DMS114 treated with DMSO at 0.1 percent for 48 hours (cell line): ENCODE measurements at regions not wholly inside any gene's neighbourhood (a gene's known extent, or its start where the extent isn't known, plus 50 kb on each side); places are given as distances from the start of the nearest gene placed in this dataset.
"Not testable (repeated sequence)": the region's sequence is repeated elsewhere in the genome, so short reads cannot be mapped to it uniquely, and the experiment has no call there.

Experiments used
- DNase-seq: peaks from one replicate; lab custom pipeline; 2025; ENCODE audit not compliant: unreplicated experiment; lab: John Stamatoyannopoulos, UW

GRCh38 chr13:80555796-80556678, 215.1 kb upstream of the SPRY2 start:
- DNase-seq = no peak

GRCh38 chr13:80552851-80553440, 212.0 kb upstream of the SPRY2 start:
- DNase-seq = no peak

- no peak for DNase-seq
Measured at GRCh38 chr13:80551650-80552497, 210.9 kb upstream of the SPRY2 start.

- DNase-seq = no peak
Measured at GRCh38 chr13:80550971-80551441, 210.1 kb upstream of the SPRY2 start.

- no peak for DNase-seq
Measured at GRCh38 chr13:80548915-80549314, 208.0 kb upstream of the SPRY2 start.

- DNase-seq = no peak
Measured at GRCh38 chr13:80547885-80548825, 207.2 kb upstream of the SPRY2 start.

- no peak for DNase-seq
Measured at GRCh38 chr13:80547341-80547740, 206.4 kb upstream of the SPRY2 start.

- no peak for DNase-seq
Measured at GRCh38 chr13:80533175-80533574, 192.2 kb upstream of the SPRY2 start.

- DNase-seq = no peak
Measured at GRCh38 chr13:80530902-80531301, 190.0 kb upstream of the SPRY2 start.

- DNase-seq = no peak
Measured at GRCh38 chr13:80530191-80530590, 189.3 kb upstream of the SPRY2 start.

GRCh38 chr13:80529734-80530133, 188.8 kb upstream of the SPRY2 start:
- no peak for DNase-seq

- no peak for DNase-seq
Measured at GRCh38 chr13:80528733-80529132, 187.8 kb upstream of the SPRY2 start.

- no peak for DNase-seq
Measured at GRCh38 chr13:80527400-80527799, 186.5 kb upstream of the SPRY2 start.

GRCh38 chr13:80524447-80525215, 183.7 kb upstream of the SPRY2 start:
- DNase-seq = no peak

GRCh38 chr13:80523134-80523533, 182.2 kb upstream of the SPRY2 start:
- no peak for DNase-seq

- DNase-seq = not testable (repeated sequence)
Measured at GRCh38 chr13:80522463-80522862, 181.5 kb upstream of the SPRY2 start.

- DNase-seq = no peak
Measured at GRCh38 chr13:80516818-80517348, 176.0 kb upstream of the SPRY2 start.

- DNase-seq = no peak
Measured at GRCh38 chr13:80515296-80515695, 174.4 kb upstream of the SPRY2 start.

GRCh38 chr13:80513196-80513595, 172.3 kb upstream of the SPRY2 start:
- DNase-seq = no peak
